ENCODE measurements at regions not wholly inside any gene's neighbourhood (a gene's known extent, or its start where the extent isn't known, plus 50 kb on each side); places are given as distances from the start of the nearest gene placed in this dataset.

GRCh38 chr15:29590701-29591100 lies 231.6 kb downstream of the TJP1 start:
- TF ChIP-seq, protein P1, sequence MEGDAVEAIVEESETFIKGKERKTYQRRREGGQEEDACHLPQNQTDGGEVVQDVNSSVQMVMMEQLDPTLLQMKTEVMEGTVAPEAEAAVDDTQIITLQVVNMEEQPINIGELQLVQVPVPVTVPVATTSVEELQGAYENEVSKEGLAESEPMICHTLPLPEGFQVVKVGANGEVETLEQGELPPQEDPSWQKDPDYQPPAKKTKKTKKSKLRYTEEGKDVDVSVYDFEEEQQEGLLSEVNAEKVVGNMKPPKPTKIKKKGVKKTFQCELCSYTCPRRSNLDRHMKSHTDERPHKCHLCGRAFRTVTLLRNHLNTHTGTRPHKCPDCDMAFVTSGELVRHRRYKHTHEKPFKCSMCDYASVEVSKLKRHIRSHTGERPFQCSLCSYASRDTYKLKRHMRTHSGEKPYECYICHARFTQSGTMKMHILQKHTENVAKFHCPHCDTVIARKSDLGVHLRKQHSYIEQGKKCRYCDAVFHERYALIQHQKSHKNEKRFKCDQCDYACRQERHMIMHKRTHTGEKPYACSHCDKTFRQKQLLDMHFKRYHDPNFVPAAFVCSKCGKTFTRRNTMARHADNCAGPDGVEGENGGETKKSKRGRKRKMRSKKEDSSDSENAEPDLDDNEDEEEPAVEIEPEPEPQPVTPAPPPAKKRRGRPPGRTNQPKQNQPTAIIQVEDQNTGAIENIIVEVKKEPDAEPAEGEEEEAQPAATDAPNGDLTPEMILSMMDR (IDR thresholded peaks at IDR 0.05) = no peak
- no peak for TF ChIP-seq POLR2A (IDR thresholded peaks at IDR 0.05)

All from vagina (tissue), 2 donors.